Left hindlimb (tissue), 1 donor: ENCODE measurements at regions not wholly inside any gene's neighbourhood (a gene's known extent, or its start where the extent isn't known, plus 50 kb on each side); places are given as distances from the start of the nearest gene placed in this dataset.
A peak's percentile ranks its signal among the peaks of the same experiment; 100 is the strongest.

Experiments used
- DNase-seq: peaks from one replicate; pipeline ENCODE4 v3.0.0-alpha.2; 2018

- DNase-seq = no peak
Observed at GRCh38 chr14:104344818-104345620, 206.6 kb downstream of the KIF26A start.

- DNase-seq = peak; percentile 13
Observed at GRCh38 chr14:104345621-104346462, 207.5 kb downstream of the KIF26A start.

- DNase-seq = peak; percentile 4
Observed at GRCh38 chr14:104346608-104347007, 208.2 kb downstream of the KIF26A start.

GRCh38 chr14:104348741-104349140, 210.4 kb downstream of the KIF26A start:
- DNase-seq = no peak

GRCh38 chr14:104349950-104350349, 211.6 kb downstream of the KIF26A start:
- DNase-seq = peak; percentile 4

GRCh38 chr14:104350463-104351185, 212.2 kb downstream of the KIF26A start:
- DNase-seq = peak; percentile 40

- peak; percentile 4 for DNase-seq
Observed at GRCh38 chr14:104351849-104352492, 213.6 kb downstream of the KIF26A start.

- DNase-seq = peak; percentile 13
Observed at GRCh38 chr14:104352493-104353220, 214.3 kb downstream of the KIF26A start.

- no peak for DNase-seq
Observed at GRCh38 chr14:104353221-104353920, 215.0 kb downstream of the KIF26A start.

- DNase-seq = peak; percentile 53
Observed at GRCh38 chr14:104353921-104354701, 215.7 kb downstream of the KIF26A start.

- peak; percentile 7 for DNase-seq
Observed at GRCh38 chr14:104355101-104356019, 217.0 kb downstream of the KIF26A start.

- DNase-seq = peak; percentile 34
Observed at GRCh38 chr14:104356020-104356737, 217.8 kb downstream of the KIF26A start.

- peak; percentile 15 for DNase-seq
Observed at GRCh38 chr14:104356738-104357688, 218.6 kb downstream of the KIF26A start.

GRCh38 chr14:104357689-104358527, 219.5 kb downstream of the KIF26A start:
- peak; percentile 13 for DNase-seq

- DNase-seq = peak; percentile 25
Observed at GRCh38 chr14:104358528-104359300, 220.3 kb downstream of the KIF26A start.
